Esophagus squamous epithelium (tissue), 4 donors: ENCODE measurements at regions not wholly inside any gene's neighbourhood (a gene's known extent, or its start where the extent isn't known, plus 50 kb on each side); places are given as distances from the start of the nearest gene placed in this dataset.

Source experiments
- POLR2A ChIP-seq, 4 donors: fragments of 450-650 bp; IDR thresholded peaks; one replicate each; pipeline ENCODE4 v1.6.1; 2017; ENCODE audit warnings: antibody characterized with exemption in 4 of 4, mild to moderate bottlenecking in 4 of 4, moderate library complexity in 3 of 4
- TF ChIP-seq, protein P1 (sequence below), 6 experiments: fragments of 450-650 bp in 4 of 6; fragments of 200-600 bp in 2 of 6; sonication (generic) in 2 of 6; IDR thresholded peaks; one replicate each; pipeline ENCODE4 v1.5.1; 2016 to 2019; ENCODE audit warnings: antibody characterized with exemption in 6 of 6, mild to moderate bottlenecking in 4 of 6, moderate library complexity in 4 of 6

- TF ChIP-seq POLR2A (IDR thresholded peaks at IDR 0.05): no peak
- TF ChIP-seq, protein P1, sequence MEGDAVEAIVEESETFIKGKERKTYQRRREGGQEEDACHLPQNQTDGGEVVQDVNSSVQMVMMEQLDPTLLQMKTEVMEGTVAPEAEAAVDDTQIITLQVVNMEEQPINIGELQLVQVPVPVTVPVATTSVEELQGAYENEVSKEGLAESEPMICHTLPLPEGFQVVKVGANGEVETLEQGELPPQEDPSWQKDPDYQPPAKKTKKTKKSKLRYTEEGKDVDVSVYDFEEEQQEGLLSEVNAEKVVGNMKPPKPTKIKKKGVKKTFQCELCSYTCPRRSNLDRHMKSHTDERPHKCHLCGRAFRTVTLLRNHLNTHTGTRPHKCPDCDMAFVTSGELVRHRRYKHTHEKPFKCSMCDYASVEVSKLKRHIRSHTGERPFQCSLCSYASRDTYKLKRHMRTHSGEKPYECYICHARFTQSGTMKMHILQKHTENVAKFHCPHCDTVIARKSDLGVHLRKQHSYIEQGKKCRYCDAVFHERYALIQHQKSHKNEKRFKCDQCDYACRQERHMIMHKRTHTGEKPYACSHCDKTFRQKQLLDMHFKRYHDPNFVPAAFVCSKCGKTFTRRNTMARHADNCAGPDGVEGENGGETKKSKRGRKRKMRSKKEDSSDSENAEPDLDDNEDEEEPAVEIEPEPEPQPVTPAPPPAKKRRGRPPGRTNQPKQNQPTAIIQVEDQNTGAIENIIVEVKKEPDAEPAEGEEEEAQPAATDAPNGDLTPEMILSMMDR (IDR thresholded peaks at IDR 0.05): no peak
Measured at GRCh38 chr2:100731535-100731981, 88.4 kb upstream of the NPAS2 start.
